ENCODE measurements at regions not wholly inside any gene's neighbourhood (a gene's known extent, or its start where the extent isn't known, plus 50 kb on each side); places are given as distances from the start of the nearest gene placed in this dataset.
"Not testable (repeated sequence)": the region's sequence is repeated elsewhere in the genome, so short reads cannot be mapped to it uniquely, and the experiment has no call there.

DNA sequence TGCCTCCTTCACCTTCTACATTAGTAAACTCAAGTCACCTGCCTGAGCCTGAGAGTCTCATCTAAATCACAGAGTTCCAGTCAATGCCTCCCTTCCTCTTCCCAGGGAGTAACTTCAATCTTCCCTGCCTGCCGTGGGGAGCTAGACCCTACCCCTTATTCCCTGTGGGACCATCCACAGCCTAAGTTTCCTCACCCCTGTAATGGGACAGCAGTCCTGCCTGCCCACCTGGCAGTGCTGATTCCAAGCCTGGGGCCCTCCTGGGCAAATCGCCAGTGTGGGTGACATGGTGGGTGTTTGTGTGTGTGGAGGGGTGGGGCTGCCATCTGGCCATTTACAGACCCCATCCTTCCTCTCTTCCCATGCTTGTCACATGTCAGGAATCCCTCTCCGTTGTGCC is 258.6 kb downstream of the ANKRD30B start:
- TF ChIP-seq, protein P1, sequence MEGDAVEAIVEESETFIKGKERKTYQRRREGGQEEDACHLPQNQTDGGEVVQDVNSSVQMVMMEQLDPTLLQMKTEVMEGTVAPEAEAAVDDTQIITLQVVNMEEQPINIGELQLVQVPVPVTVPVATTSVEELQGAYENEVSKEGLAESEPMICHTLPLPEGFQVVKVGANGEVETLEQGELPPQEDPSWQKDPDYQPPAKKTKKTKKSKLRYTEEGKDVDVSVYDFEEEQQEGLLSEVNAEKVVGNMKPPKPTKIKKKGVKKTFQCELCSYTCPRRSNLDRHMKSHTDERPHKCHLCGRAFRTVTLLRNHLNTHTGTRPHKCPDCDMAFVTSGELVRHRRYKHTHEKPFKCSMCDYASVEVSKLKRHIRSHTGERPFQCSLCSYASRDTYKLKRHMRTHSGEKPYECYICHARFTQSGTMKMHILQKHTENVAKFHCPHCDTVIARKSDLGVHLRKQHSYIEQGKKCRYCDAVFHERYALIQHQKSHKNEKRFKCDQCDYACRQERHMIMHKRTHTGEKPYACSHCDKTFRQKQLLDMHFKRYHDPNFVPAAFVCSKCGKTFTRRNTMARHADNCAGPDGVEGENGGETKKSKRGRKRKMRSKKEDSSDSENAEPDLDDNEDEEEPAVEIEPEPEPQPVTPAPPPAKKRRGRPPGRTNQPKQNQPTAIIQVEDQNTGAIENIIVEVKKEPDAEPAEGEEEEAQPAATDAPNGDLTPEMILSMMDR (IDR thresholded peaks at IDR 0.05): not testable (repeated sequence)
- TF ChIP-seq ZFX (IDR thresholded peaks at IDR 0.05; ENCODE audit: borderline replicate concordance): not testable (repeated sequence)
